Thyroid gland (tissue), 4 donors: ENCODE measurements at regions not wholly inside any gene's neighbourhood (a gene's known extent, or its start where the extent isn't known, plus 50 kb on each side); places are given as distances from the start of the nearest gene placed in this dataset.

ENCODE experiments used
- DNase-seq, 2 donors: peaks; one replicate each; pipeline ENCODE4 v3.0.0-alpha.2; 2019
- H3K27ac ChIP-seq, 3 donors: fragments of 200-600 bp; sonication (generic); 1 replicate in 2 of 3; 2 replicates in 1 of 3; pipeline ENCODE4 v1.5.1; 2016 to 2019; ENCODE audit warnings: mild to moderate bottlenecking in 1 of 3, moderate library complexity in 1 of 3
- H3K27me3 ChIP-seq: fragments of 200-600 bp; sonication (generic); one replicate; pipeline ENCODE4 v1.5.1; 2019
- H3K36me3 ChIP-seq, 2 donors: fragments of 200-600 bp; sonication (generic); one replicate each; pipeline ENCODE4 v1.5.1; 2016 to 2019
- H3K4me1 ChIP-seq, 2 donors: fragments of 200-600 bp; sonication (generic); one replicate each; pipeline ENCODE4 v1.5.1; 2017 to 2019
- H3K4me3 ChIP-seq, 3 donors: fragments of 200-600 bp; sonication (generic); replicated peaks in 1 of 3; 1 replicate in 2 of 3; 2 replicates in 1 of 3; pipeline ENCODE4 v1.5.1; 2016; ENCODE audit warnings: mild to moderate bottlenecking in 1 of 3
- H3K9me3 ChIP-seq: fragments of 200-600 bp; sonication (generic); one replicate; pipeline ENCODE4 v1.5.1; 2017
- CTCF ChIP-seq, 6 experiments: fragments of 200-600 bp in 3 of 6; fragments of 450-650 bp in 3 of 6; sonication (generic) in 3 of 6; IDR thresholded peaks; one replicate each; pipeline ENCODE4 v1.5.1; 2016 to 2019; ENCODE audit warnings: antibody characterized with exemption in 6 of 6, mild to moderate bottlenecking in 2 of 6, inconsistent platforms in 1 of 6, moderate library complexity in 1 of 6
- POLR2A ChIP-seq, 2 donors: fragments of 450-650 bp; IDR thresholded peaks; one replicate each; pipeline ENCODE4 v1.6.1; 2017; ENCODE audit warnings: antibody characterized with exemption in 2 of 2, mild to moderate bottlenecking in 2 of 2, moderate library complexity in 1 of 2
- WGBS, 2 donors: methylation state at CpG; one replicate each; pipeline ENCODE4 v1.1.5; 2017; 5-methylcytosine and 5-hydroxymethylcytosine counted together
- intact Hi-C: fragments of 100-400 bp; cut with DNase I; formaldehyde crosslinking; loops from one replicate; pipeline ENCODE4 v1.15.1; 2023

GRCh38 chr20:55283889-55284288 lies 721.4 kb downstream of the CBLN4 start:
- no peaks in the 10 kb centered on the region for H3K27me3 ChIP-seq
- TF ChIP-seq CTCF (IDR thresholded peaks at IDR 0.05) (no peak), POLR2A (IDR thresholded peaks at IDR 0.05) (no peak)
- no peaks in the 10 kb centered on the region for H3K4me1 ChIP-seq
- no peak overlapping the region for H3K27ac ChIP-seq
- WGBS, 2 donors, result 75 to 76% methylated on average over 2 of the region's 2 CpGs
- H3K4me3 ChIP-seq, result no peak overlapping the region
- H3K36me3 ChIP-seq, result no peaks in the 10 kb centered on the region
- no peaks in the 10 kb centered on the region for H3K9me3 ChIP-seq
- no peak for DNase-seq
- intact Hi-C loops, result no loop called here

- intact Hi-C loops, result no loop called here
- H3K9me3 ChIP-seq, result no peaks in the 10 kb centered on the region
- no peaks in the 10 kb centered on the region for H3K36me3 ChIP-seq
- H3K4me3 ChIP-seq, result no peak overlapping the region
- no peak for DNase-seq
- TF ChIP-seq CTCF (IDR thresholded peaks at IDR 0.05) (no peak), POLR2A (IDR thresholded peaks at IDR 0.05) (no peak)
- no peaks in the 10 kb centered on the region for H3K4me1 ChIP-seq
- H3K27ac ChIP-seq, result no peak overlapping the region
- no peaks in the 10 kb centered on the region for H3K27me3 ChIP-seq
Observed at GRCh38 chr20:55273149-55273548, 732.2 kb downstream of the CBLN4 start.

GRCh38 chr20:55271371-55271770 lies 733.9 kb downstream of the CBLN4 start:
- WGBS, 2 donors, result 56 to 71% methylated on average over 2 of the region's 2 CpGs

GRCh38 chr20:55269913-55270312 lies 735.4 kb downstream of the CBLN4 start:
- 79 to 85% methylated on average over 1 of the region's 1 CpG for WGBS, 2 donors
- Histone ChIP-seq H3K4me3 (no peak overlapping the region), H3K4me1 (no peaks in the 10 kb centered on the region), H3K27ac (no peak overlapping the region), H3K9me3 (no peaks in the 10 kb centered on the region), H3K27me3 (no peaks in the 10 kb centered on the region), H3K36me3 (no peaks in the 10 kb centered on the region)
- TF ChIP-seq CTCF (IDR thresholded peaks at IDR 0.05) (no peak), POLR2A (IDR thresholded peaks at IDR 0.05) (no peak)
- no peak for DNase-seq
- intact Hi-C loops, result no loop called here

More at GRCh38 chr20:55271371-55271770, 733.9 kb downstream of the CBLN4 start:
- no peaks in the 10 kb centered on the region for H3K36me3 ChIP-seq
- no peak for TF ChIP-seq CTCF (IDR thresholded peaks at IDR 0.05)
- no peaks in the 10 kb centered on the region for H3K9me3 ChIP-seq
- H3K27ac ChIP-seq, result no peak overlapping the region
- intact Hi-C loops, result no loop called here
- DNase-seq, result no peak
- H3K4me3 ChIP-seq, result no peak overlapping the region
- H3K27me3 ChIP-seq, result no peaks in the 10 kb centered on the region
- no peaks in the 10 kb centered on the region for H3K4me1 ChIP-seq

- no peak for DNase-seq
- H3K4me1 ChIP-seq, result no peaks in the 10 kb centered on the region
- H3K4me3 ChIP-seq, result no peak overlapping the region
- H3K27me3 ChIP-seq, result no peaks in the 10 kb centered on the region
- intact Hi-C loops, result no loop called here
- WGBS, 2 donors, result 91 to 98% methylated on average over 1 of the region's 1 CpG
- H3K27ac ChIP-seq, result no peak overlapping the region
- no peaks in the 10 kb centered on the region for H3K9me3 ChIP-seq
- TF ChIP-seq CTCF (IDR thresholded peaks at IDR 0.05) (no peak), POLR2A (IDR thresholded peaks at IDR 0.05) (no peak)
- H3K36me3 ChIP-seq, result no peaks in the 10 kb centered on the region
Observed at GRCh38 chr20:55266361-55266760, 739.0 kb downstream of the CBLN4 start.
